ENCODE measurements at regions not wholly inside any gene's neighbourhood (a gene's known extent, or its start where the extent isn't known, plus 50 kb on each side); places are given as distances from the start of the nearest gene placed in this dataset.
"Not testable (repeated sequence)": the region's sequence is repeated elsewhere in the genome, so short reads cannot be mapped to it uniquely, and the experiment has no call there.

GRCh38 chr9:62799851-62800371 lies 1610.1 kb downstream of the SPATA31A7 start:
- TF ChIP-seq CTCF, POLR2A (IDR thresholded peaks at IDR 0.05): not testable (repeated sequence)

Data from body of pancreas (tissue), 4 donors.